ENCODE measurements at regions not wholly inside any gene's neighbourhood (a gene's known extent, or its start where the extent isn't known, plus 50 kb on each side); places are given as distances from the start of the nearest gene placed in this dataset.

- Histone ChIP-seq H3K4me2 (ENCODE audit: low read length) (no peak overlapping the region), H3K9me3 (ENCODE audit: control insufficient read depth in 1 of 2, insufficient read depth in 1 of 2, low read depth in 1 of 2, low read length in 2 of 2) (peaks cover 0 to 5% of the 10 kb centered on the region in 2 experiments; a peak in 1 of 4 replicates), H3K9me2 (ENCODE audit: insufficient read depth) (no peaks in the 10 kb centered on the region), H3K36me3 (ENCODE audit: control insufficient read depth in 1 of 2, insufficient read depth in 2 of 2, low read length in 2 of 2) (no peaks in the 10 kb centered on the region), H3K27ac (ENCODE audit: low read depth, low read length) (no peak overlapping the region), H2AFZ (ENCODE audit: low read depth, low read length, poor library complexity, severe bottlenecking) (no peak overlapping the region), H3K9ac (ENCODE audit: low read length) (no peak overlapping the region), H4K20me1 (ENCODE audit: insufficient read depth) (no peaks in the 10 kb centered on the region), H3K4me1 (ENCODE audit: control insufficient read depth in 1 of 2, insufficient read depth in 2 of 2, low read length in 2 of 2) (no peaks in the 10 kb centered on the region), H3K4me3 (replicated peaks in 1 of 2; ENCODE audit: low read depth in 1 of 2, low read length in 2 of 2) (no peak overlapping the region), H3K27me3 (ENCODE audit: insufficient read depth, low read length) (peaks cover 35% of the 10 kb centered on the region; the same call in 1 of the 2 replicates), H3K79me2 (ENCODE audit: insufficient read depth, low read length) (no peaks in the 10 kb centered on the region)
- ChIA-PET RAD21 (ENCODE audit: low non-redundant PET in 1 of 2, low total read pairs in 2 of 2, uncharacterized antibody in 2 of 2, unreplicated experiment in 2 of 2) (no interaction called here), POLR2A (no interaction called here), CTCF (no interaction called here)
- no TSS peak for BruUV-seq (replicated peaks)
- no peak for TF ChIP-seq EGR1 (IDR thresholded peaks at IDR 0.05; ENCODE audit: low read depth)
- DNase-seq (ENCODE audit: low read depth, low spot score) (no peak), ATAC-seq (no peak)
- intact Hi-C loops (cut with micrococcal nuclease): no loop called here
These were observed 106.0 kb upstream of the SYT6 start for GRCh38 chr1:114259511-114260160.

GRCh38 chr1:114258633-114259032 lies 105.0 kb upstream of the SYT6 start:
- POLR2A ChIA-PET: no interaction called here
- H3K4me2 ChIP-seq (ENCODE audit: low read length): no peak overlapping the region
- TF ChIP-seq SRF (IDR thresholded peaks at IDR 0.05; ENCODE audit: low read depth): no peak
- TF ChIP-seq POLR2AphosphoS5 (IDR thresholded peaks at IDR 0.05; ENCODE audit: low read depth, low read length): no peak
- TF ChIP-seq REST (IDR thresholded peaks at IDR 0.05; ENCODE audit: low read depth): no peak
- TF ChIP-seq POLR2A (IDR thresholded peaks at IDR 0.05; ENCODE audit: borderline replicate concordance, extremely low read depth, insufficient read depth, insufficient read length): no peak
- TF ChIP-seq RAD21 (IDR thresholded peaks at IDR 0.05; ENCODE audit: low read depth): no peak
- no peak for TF ChIP-seq YY1 (IDR thresholded peaks at IDR 0.05; ENCODE audit: extremely low read depth, insufficient replicate concordance, low read depth, low read length)
- TF ChIP-seq SP1 (IDR thresholded peaks at IDR 0.05; ENCODE audit: low read depth): no peak
- no peak for TF ChIP-seq ELF1 (IDR thresholded peaks at IDR 0.05; ENCODE audit: borderline replicate concordance, low read depth)
- TF ChIP-seq ZBTB33 (IDR thresholded peaks at IDR 0.05; ENCODE audit: extremely low read depth, insufficient replicate concordance, low read length): no peak
- no peak for TF ChIP-seq ATF3 (IDR thresholded peaks at IDR 0.05)
- no peak for TF ChIP-seq JUND (IDR thresholded peaks at IDR 0.05)
- no peak for TF ChIP-seq MAX (IDR thresholded peaks at IDR 0.05)
- TF ChIP-seq ZFX (IDR thresholded peaks at IDR 0.05): no peak
- TF ChIP-seq EZH2phosphoT487 (IDR thresholded peaks at IDR 0.05; ENCODE audit: borderline replicate concordance): no peak
- TF ChIP-seq CEBPB (IDR thresholded peaks at IDR 0.05; ENCODE audit: low read depth): no peak
- TF ChIP-seq EGR1 (IDR thresholded peaks at IDR 0.05; ENCODE audit: low read depth): no peak

More at GRCh38 chr1:114258633-114259032, 105.0 kb upstream of the SYT6 start:
- Histone ChIP-seq H3K9me2 (ENCODE audit: insufficient read depth) (no peaks in the 10 kb centered on the region), H3K4me1 (ENCODE audit: control insufficient read depth in 1 of 2, insufficient read depth in 2 of 2, low read length in 2 of 2) (no peaks in the 10 kb centered on the region), H3K27ac (ENCODE audit: low read depth, low read length) (no peak overlapping the region), H3K4me3 (replicated peaks in 1 of 2; ENCODE audit: low read depth in 1 of 2, low read length in 2 of 2) (no peak overlapping the region), H3K79me2 (ENCODE audit: insufficient read depth, low read length) (no peaks in the 10 kb centered on the region), H4K20me1 (ENCODE audit: insufficient read depth) (no peaks in the 10 kb centered on the region), H3K36me3 (ENCODE audit: control insufficient read depth in 1 of 2, insufficient read depth in 2 of 2, low read length in 2 of 2) (no peaks in the 10 kb centered on the region), H2AFZ (ENCODE audit: low read depth, low read length, poor library complexity, severe bottlenecking) (no peak overlapping the region), H3K9ac (ENCODE audit: low read length) (no peak overlapping the region), H3K9me3 (ENCODE audit: control insufficient read depth in 1 of 2, insufficient read depth in 1 of 2, low read depth in 1 of 2, low read length in 2 of 2) (peaks cover 0 to 5% of the 10 kb centered on the region in 2 experiments; a peak in 1 of 4 replicates), H3K27me3 (ENCODE audit: insufficient read depth, low read length) (peaks cover 26% of the 10 kb centered on the region; the same call in 1 of the 2 replicates)
- no TSS peak for BruUV-seq (replicated peaks)
- no peak for DNase-seq (ENCODE audit: low read depth, low spot score)
- ATAC-seq: no peak
- RAD21 ChIA-PET (ENCODE audit: low non-redundant PET in 1 of 2, low total read pairs in 2 of 2, uncharacterized antibody in 2 of 2, unreplicated experiment in 2 of 2): no interaction called here
- CTCF ChIA-PET: no interaction called here
- intact Hi-C loops (cut with micrococcal nuclease): no loop called here
